ENCODE measurements at regions not wholly inside any gene's neighbourhood (a gene's known extent, or its start where the extent isn't known, plus 50 kb on each side); places are given as distances from the start of the nearest gene placed in this dataset.

- no peak for DNase-seq
- intact Hi-C loops (cut with micrococcal nuclease), result no loop called here
- H3K36me3 Mint-ChIP-seq (ENCODE audit: low read depth), result no peaks in the 10 kb centered on the region
- H3K27ac Mint-ChIP-seq, result no peak overlapping the region
- POLR2A ChIA-PET, result no interaction called here
- no peaks in the 10 kb centered on the region for H3K4me1 Mint-ChIP-seq
- no peak for TF ChIP-seq CTCF (IDR thresholded peaks at IDR 0.05)
- H3K9me3 Mint-ChIP-seq, result peaks cover 3% of the 10 kb centered on the region
- no peaks in the 10 kb centered on the region for H3K27me3 Mint-ChIP-seq
- H3K4me3 Mint-ChIP-seq, result no peak overlapping the region
- CTCF ChIA-PET, result no interaction called here
- ATAC-seq (ENCODE audit: low read depth), result no peak
Observed at GRCh38 chr1:86233403-86233802, 76.8 kb upstream of the COL24A1 start.

GRCh38 chr1:86231076-86231475, 74.5 kb upstream of the COL24A1 start:
- ATAC-seq (ENCODE audit: low read depth) (no peak), DNase-seq (no peak)
- H3K4me3 Mint-ChIP-seq, result no peak overlapping the region
- H3K9me3 Mint-ChIP-seq, result peaks cover under 1% of the 10 kb centered on the region
- CTCF ChIA-PET, result no interaction called here
- no peaks in the 10 kb centered on the region for H3K4me1 Mint-ChIP-seq
- no peak overlapping the region for H3K27ac Mint-ChIP-seq
- H3K36me3 Mint-ChIP-seq (ENCODE audit: low read depth), result no peaks in the 10 kb centered on the region
- intact Hi-C loops (cut with micrococcal nuclease), result no loop called here
- no peaks in the 10 kb centered on the region for H3K27me3 Mint-ChIP-seq
- POLR2A ChIA-PET, result no interaction called here
- no peak for TF ChIP-seq CTCF (IDR thresholded peaks at IDR 0.05)

DNA sequence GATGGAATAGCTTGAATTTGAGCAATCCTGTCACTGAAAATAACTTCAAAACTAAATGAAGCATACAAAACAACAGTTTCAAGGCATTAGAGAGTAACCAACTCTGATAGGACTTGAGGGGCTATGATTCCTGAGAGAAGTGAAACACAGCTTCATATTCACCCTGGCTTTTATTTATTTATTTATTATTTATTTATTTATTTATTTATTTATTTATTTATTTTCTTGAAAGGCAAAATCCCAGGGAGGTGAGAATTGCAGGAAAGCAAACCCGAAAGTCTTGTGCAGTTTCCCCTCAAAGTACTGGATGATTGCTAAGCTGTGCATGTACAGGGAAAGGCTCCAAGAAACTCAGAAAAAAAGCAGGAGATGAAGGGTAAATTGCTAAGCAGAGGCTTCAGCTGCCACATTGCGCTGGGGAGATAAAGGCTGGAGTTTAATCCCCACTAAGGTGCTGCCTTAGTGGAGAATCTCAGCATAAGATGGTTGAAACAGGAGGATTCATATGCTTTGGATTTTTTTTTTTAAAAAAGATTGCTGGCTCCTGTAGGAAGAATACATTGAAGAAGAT, 72.9 kb upstream of the COL24A1 start:
- CTCF ChIA-PET, result no interaction called here
- no peak for ATAC-seq (ENCODE audit: low read depth)
- H3K36me3 Mint-ChIP-seq (ENCODE audit: low read depth), result no peaks in the 10 kb centered on the region

GRCh38 chr1:86228546-86228945, 72.0 kb upstream of the COL24A1 start:
- ChIA-PET CTCF (no interaction called here), POLR2A (no interaction called here)
- Mint-ChIP-seq H3K4me3 (no peak overlapping the region), H3K9me3 (no peaks in the 10 kb centered on the region), H3K27ac (no peak overlapping the region), H3K4me1 (no peaks in the 10 kb centered on the region), H3K27me3 (peaks cover 5% of the 10 kb centered on the region), H3K36me3 (ENCODE audit: low read depth) (no peaks in the 10 kb centered on the region)
- ATAC-seq (ENCODE audit: low read depth), result no peak
- TF ChIP-seq CTCF (IDR thresholded peaks at IDR 0.05), result no peak
- intact Hi-C loops (cut with micrococcal nuclease), result no loop called here
- DNase-seq, result no peak

More for the DNA sequence above, 72.9 kb upstream of the COL24A1 start:
- intact Hi-C loops (cut with micrococcal nuclease), result no loop called here
- DNase-seq, result no peak
- no peak for TF ChIP-seq CTCF (IDR thresholded peaks at IDR 0.05)
- Mint-ChIP-seq H3K4me3 (no peak overlapping the region), H3K4me1 (no peaks in the 10 kb centered on the region), H3K27me3 (peaks cover 5% of the 10 kb centered on the region), H3K9me3 (no peaks in the 10 kb centered on the region), H3K27ac (no peak overlapping the region)
- POLR2A ChIA-PET, result no interaction called here

GRCh38 chr1:86227026-86227425, 70.5 kb upstream of the COL24A1 start:
- Mint-ChIP-seq H3K4me1 (no peaks in the 10 kb centered on the region), H3K27me3 (peaks cover 5% of the 10 kb centered on the region), H3K9me3 (no peaks in the 10 kb centered on the region), H3K4me3 (no peak overlapping the region), H3K36me3 (ENCODE audit: low read depth) (no peaks in the 10 kb centered on the region), H3K27ac (no peak overlapping the region)
- intact Hi-C loops (cut with micrococcal nuclease), result no loop called here
- no peak for ATAC-seq (ENCODE audit: low read depth)
- CTCF ChIA-PET, result no interaction called here
- POLR2A ChIA-PET, result no interaction called here
- TF ChIP-seq CTCF (IDR thresholded peaks at IDR 0.05), result no peak
- DNase-seq, result no peak

Measured in activated B cell treated with CpG ODN at 0.5 μM for 24 hours (primary cell).